Iris pigment epithelial cell (primary cell): ENCODE measurements at regions not wholly inside any gene's neighbourhood (a gene's known extent, or its start where the extent isn't known, plus 50 kb on each side); places are given as distances from the start of the nearest gene placed in this dataset.
"Not testable (repeated sequence)": the region's sequence is repeated elsewhere in the genome, so short reads cannot be mapped to it uniquely, and the experiment has no call there.

ENCODE experiments used
- DNase-seq: peaks from one replicate; pipeline ENCODE4 v3.0.0-alpha.2; 2011; ENCODE audit warnings: low read depth

DNA sequence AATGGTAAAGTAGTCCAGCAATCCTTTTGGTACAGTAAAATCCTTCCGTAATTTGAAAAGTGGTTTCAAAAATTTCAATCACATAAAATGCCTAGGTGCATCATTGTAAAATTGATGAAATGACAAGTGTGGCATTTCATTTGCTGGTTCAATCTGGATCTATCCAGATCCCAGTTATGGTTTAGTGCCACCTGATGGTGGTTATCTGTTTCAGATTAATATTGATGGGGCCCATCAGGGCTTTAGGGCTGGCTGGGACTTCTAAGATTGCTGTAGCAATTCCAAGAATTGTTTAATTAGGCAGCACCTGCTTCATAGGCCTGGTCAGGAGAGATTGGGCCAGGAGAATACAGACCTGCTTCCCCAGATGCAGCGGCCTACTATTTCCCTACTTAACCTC is 55.5 kb upstream of the PIK3C3 start:
- no peak for DNase-seq

- DNase-seq: no peak
Measured at GRCh38 chr18:41893432-41893831, 61.6 kb upstream of the PIK3C3 start.

DNA sequence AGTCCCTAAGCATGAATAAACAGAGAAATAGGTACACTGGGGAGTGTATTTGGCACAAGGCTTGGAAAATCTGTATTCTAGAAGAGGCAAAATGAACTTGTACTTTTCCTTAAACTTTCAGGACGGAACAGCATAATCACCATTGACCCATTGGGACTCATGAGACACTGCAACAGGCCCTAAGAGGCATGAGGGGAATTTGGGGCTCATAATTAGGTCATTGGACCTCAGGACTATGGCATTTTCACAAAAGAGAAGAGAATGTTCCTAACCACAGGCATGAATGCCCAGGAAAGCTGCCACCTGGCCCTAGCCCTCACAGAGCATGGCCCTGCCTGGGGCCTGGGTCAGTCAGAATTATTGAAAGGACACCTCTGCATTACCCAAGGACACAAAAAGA is 67.9 kb upstream of the PIK3C3 start:
- no peak for DNase-seq

GRCh38 chr18:41886126-41886807 is 68.8 kb upstream of the PIK3C3 start:
- DNase-seq: no peak

- peak; percentile 86 for DNase-seq
Measured at GRCh38 chr18:41881285-41881684, 73.7 kb upstream of the PIK3C3 start.

DNA sequence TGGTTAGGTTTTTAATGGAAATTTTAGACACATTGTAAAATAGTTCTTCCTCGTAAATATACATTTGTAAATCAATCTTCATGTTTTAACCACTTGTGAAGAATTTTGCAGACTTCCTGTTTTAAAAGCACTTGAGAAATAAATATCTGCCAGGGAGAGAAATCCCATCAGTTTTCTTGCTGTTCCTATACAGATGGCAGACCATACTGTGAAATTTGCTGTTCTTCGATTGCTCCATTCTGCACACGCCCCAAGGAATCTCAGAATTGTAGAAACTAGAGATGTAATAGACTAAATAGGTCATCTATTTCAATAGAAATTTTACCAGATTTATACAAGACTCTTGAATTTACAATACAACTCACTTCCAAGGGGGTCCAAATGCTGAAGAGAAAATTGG is 75.8 kb upstream of the PIK3C3 start:
- no peak for DNase-seq

DNA sequence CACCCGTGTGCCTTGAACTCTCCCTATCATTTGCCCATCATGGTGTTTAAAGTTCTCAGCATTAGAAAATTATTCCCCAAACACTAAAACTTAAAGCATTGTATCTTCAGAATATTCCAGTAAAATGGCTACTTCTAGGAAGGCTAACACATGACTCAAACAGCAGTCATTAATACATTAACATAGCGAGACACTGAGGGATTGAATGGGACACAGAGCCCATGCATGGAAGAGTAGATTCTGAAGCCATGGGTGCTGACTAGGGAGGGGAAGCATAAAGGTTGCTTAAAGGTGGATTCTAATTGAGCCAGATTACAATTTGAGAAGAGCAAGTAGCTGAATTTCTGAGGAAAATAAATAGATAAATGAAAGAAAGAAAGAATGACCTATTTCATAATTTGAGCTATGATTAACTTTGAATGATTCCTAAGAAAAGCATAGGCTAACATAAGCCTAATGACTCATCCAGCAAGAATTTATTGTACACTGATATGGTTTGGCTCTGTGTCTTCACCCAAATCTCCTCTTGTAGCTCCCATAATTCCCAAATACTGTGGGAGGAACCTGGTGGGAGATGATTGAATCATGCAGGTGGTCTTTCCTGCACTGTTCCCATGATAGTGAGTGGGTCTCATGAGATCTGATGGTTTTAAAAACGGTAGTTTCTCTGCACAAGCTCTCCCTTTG is 79.8 kb upstream of the PIK3C3 start:
- peak; percentile 71 for DNase-seq

GRCh38 chr18:41873730-41874129 is 81.3 kb upstream of the PIK3C3 start:
- DNase-seq: no peak

GRCh38 chr18:41872206-41872605 is 82.8 kb upstream of the PIK3C3 start:
- no peak for DNase-seq

- DNase-seq: peak; percentile 18
Measured at GRCh38 chr18:41871229-41872000, 83.6 kb upstream of the PIK3C3 start.

DNA sequence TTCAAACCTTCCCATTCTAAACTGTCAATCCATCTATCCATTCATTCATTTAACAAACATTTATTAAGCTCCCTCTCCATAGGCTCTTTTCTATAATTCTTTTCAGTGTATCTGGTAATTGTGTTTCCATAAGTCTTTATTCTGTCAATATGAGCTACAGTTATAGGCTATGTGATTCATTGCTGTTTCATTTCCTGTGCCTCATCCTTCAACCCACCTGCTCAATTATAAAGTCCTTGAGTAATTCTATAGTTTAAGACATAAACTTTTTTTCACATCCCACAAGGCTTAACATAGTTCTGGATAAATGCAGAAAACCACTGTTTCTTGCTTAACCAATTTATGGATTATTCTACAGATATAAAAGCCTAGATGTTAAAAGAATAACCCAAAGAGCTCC is 84.2 kb upstream of the PIK3C3 start:
- peak; percentile 68 for DNase-seq

DNA sequence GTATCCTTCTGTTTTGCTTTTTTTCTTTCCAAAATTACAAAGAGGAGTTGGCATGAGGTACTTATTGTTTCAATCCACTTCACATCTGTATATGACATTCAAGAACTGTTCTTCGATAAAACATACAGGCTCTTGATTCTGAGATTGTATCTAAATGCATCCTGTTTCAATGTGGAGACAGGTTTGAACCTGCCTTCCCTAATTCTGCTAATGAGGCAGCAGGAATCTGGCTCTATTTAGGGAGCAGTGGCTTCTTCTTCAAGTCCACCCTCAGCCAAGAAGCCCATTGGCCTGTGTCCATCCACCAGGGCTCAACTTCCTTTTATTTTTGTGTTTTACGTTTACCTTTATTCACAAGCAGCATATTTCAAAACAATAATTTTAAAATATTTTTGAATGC is 84.8 kb upstream of the PIK3C3 start:
- no peak for DNase-seq

- not testable (repeated sequence) for DNase-seq
Measured at GRCh38 chr18:41865796-41866195, 89.2 kb upstream of the PIK3C3 start.

DNA sequence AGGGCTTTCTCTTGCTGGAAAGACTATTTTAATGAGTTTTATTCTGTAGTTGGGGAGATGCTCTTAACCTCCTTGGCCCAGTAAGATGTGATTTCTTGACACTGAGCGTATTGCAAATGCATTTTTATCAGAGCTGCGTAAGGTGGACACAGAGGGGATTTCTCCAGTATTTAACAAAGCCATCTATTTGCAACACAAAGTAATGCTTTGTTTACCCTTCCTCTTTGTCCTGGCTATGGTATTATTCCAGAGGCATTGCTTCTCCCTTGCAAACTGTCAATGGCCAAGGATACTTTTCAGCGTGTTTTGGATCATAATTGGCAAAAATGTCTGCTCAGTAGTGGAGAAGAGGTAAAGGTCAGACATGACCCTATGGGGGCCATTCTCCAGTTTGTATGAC is 90.8 kb upstream of the PIK3C3 start:
- no peak for DNase-seq

DNA sequence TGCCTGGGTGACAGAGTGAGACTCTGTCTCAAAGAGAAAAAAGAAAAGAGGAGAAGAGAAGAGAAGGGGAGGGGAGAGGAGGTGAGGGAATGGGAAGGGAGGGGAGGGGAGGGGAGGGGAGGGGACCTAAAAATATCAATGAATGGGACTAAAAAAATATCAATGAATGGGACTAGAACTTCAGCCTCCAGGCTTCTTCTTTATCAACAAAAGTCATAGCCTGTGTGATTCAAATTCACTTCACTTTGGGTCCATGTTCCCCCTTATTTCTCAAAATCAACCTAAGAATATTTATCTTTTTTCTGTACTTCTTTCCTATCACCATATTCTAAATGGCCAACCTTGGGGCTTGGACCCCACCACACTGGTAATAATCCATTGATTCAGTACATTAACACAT is 92.1 kb upstream of the PIK3C3 start:
- no peak for DNase-seq

DNA sequence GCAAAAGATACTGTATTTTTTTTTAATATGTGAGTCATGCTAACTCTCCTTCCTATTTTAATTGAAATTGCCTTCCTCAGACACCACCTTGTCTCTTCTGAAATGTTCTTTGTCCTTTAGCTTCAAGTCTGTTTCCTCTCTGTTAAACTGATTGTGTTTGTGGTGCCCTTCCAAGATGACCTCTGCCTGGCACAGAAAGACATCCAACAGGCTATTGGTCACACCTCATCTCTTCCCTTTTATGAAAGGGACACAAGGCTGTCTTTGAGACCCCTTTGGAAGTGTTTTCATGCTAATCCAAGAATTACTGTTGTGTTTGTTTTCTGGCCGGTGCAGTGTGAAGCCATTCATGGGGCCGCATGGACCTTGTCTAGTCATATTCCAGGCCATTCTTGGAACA is 94.0 kb upstream of the PIK3C3 start:
- no peak for DNase-seq

GRCh38 chr18:41858761-41859555 is 96.1 kb upstream of the PIK3C3 start:
- peak; percentile 20 for DNase-seq

- DNase-seq: no peak
Measured at GRCh38 chr18:41853280-41853679, 101.8 kb upstream of the PIK3C3 start.

DNA sequence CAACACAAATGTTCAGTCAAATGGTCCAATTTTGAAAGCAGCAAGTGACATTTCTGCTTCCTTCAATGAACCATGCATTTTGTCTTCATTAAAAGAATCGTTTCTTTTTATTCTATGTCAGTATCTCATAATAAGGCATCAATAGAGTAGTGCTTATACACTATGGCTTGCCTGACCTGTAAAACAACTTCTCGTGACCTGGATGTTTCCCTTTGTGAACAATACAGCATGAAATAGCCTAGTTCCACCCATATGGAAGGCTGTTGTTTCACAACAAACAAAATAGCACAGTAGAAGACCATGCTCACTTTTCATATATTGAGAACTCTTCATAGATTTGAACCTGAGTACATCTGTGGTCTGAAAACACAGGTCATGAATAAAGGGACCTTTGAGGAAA is 104.3 kb upstream of the PIK3C3 start:
- DNase-seq: no peak

DNA sequence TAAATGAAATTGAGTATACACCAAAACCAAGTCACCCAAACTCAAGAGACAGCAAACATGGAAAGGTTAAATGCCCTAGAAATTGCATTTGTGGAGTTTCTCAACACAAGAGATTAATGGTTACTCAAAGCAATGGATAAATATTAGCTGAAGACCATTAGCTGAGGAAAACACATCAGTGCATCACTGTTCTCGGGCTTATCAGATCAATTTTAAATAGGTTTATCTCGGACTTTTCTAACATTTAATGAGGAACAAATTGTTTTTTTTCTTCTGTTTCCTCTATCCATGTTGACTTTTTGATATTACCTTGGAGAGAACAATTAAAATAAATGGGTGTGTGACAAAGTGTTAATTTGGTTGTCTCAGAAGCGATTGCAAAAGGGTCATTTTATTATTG is 105.4 kb upstream of the PIK3C3 start:
- DNase-seq: no peak

DNA sequence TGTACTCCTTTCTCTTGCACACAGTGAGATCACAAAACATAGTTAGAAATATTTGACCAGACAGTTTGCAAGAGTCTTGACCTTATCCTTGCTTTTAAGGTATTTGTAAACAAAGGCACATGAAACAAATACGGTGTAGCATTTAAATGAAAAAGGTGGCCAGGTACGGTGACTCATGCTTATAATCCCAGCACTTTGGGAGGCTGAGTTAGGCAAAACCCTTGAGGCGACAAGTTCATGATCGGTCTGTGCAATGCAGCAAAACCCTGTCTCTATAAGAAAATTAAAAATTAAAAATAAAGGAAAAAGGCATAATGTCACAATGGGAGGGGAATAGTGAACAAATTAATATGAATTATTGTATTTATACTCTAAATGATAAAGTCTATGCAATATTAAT is 109.5 kb upstream of the PIK3C3 start:
- no peak for DNase-seq

DNA sequence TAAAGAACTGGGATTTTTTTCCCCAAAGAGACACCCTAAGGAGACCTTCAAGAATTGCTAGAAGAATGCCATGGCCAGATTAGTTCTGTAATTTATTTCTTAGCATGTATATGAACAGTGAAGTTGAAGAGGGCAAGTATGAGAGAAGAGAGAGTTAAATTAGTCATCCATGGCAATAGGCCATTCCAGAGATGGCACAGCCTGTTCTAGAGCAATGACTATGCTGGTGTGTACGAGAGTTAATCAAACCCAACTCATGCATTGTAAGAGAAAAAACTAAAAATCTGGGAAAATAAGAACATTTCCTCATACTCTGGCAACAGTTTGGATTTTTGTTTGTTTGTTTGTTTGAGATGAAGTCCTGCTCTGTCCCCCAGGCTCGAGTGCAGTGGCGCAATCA is 112.1 kb upstream of the PIK3C3 start:
- peak; percentile 38 for DNase-seq
